CD4-positive, alpha-beta T cell treated with Interleukin-15 for 1 hour (primary cell): ENCODE measurements at regions not wholly inside any gene's neighbourhood (a gene's known extent, or its start where the extent isn't known, plus 50 kb on each side); places are given as distances from the start of the nearest gene placed in this dataset.
"Not testable (repeated sequence)": the region's sequence is repeated elsewhere in the genome, so short reads cannot be mapped to it uniquely, and the experiment has no call there.

Source experiments
- DNase-seq: peaks from one replicate; pipeline ENCODE4 v3.0.0-alpha.2; 2020

DNA sequence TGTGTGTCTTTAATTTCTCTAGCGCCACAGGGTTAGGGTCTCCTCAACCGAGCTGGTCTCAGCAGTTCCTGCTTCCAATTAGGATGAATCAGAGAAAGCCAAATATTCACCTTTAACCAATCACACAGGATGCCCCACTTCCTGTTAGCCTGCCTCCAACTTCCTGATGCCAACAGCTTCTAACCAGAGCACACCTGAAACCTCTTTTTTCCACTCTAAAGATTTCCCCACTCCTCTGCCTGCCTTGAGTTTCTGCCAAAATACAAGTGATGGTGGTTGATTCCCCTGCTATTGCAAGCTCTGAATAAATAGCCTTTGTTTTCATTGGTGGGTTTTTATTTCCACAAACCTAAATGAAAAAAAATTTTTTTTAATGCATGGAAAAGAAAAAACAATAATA lies 144.7 kb upstream of the UST start:
- no peak for DNase-seq

DNA sequence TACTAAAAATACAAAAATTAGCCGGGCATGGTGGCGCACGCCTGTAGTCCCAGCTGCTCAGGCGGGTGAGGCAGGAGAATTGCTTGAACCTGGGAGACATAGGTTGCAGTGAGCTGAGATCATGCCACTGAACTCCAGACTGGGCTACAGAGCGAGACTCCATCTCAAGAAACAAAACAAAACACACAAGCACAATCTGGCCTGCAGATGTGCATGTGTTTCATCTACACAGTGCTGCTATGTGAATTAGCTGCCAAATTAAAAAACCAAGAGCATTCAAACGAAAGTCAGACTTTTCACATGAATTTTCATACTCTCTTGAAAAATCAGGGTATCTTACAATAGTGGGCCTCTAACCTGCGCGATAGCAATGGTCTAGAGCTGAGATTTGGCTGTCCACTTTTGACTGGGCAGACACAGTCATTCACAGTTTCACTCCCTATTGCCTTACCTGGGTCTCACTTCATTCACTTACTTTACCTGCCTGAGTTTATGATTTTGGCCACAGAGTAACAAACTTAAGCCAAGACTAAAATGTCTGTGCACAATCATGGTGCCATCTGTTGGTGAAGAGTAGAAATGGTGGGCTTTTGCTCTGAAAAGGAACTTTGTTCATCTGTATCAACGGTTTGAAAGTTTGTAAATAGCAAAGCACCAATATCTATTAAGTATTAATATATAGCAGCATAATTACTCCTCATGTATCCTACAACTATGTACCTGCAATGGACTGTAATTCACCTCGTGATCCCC lies 138.5 kb upstream of the UST start:
- DNase-seq, result no peak

DNA sequence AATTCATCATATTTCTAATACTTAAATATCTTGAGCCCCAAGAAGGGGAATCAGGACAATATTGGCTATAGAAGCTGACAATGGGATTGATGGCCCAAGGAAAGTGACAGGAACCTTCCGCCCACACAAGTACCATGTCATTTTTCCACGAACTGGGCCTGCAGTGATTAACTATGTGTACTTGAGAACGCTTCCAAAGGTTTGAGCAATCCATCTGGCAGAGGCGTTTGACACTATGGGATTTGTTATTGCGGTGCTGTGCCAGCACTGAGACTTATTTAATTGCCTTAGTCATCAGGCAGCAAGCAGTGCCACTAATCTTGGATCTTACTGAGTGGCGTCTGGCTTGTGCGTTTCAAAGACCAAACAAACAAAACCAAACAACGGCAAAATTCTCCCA lies 135.6 kb upstream of the UST start:
- no peak for DNase-seq

DNA sequence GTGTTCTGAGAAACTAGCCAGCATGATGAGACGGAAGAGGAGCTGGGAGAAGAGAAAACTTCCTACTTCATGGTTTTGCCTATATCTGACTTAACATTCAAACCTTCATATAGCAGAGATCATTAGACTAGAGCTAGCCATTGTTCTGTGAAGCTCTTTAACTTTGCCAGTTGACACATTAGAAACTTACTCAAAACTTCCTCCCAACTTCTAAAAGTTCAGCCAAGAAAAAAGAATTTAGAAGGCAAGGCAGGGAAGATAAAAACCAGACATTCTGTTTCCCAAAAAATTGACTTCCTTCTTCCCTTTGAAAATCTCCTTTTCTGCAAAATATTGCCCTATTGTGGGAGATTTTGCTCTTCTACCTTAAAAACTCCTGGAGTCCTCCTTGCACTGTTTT lies 134.8 kb upstream of the UST start:
- no peak for DNase-seq

DNA sequence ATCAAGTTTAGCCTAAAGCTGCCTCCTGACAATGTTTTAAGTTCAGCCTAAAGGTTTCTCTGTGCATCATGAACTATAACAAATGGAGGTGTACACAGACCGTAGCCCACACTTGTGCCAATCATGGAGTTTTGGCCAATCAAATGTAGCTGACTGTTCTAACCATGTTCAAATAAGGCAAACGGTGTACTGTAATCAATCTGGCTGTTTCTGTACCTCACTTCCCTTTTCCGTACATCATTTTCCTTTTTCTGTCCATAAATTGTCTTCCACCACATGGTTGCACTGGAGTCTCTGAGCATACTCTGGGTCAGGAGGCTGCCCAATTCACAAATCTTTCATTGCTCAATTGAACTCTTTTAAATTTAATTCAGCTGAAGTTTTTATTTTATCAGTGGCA lies 132.2 kb upstream of the UST start:
- DNase-seq, result no peak

DNA sequence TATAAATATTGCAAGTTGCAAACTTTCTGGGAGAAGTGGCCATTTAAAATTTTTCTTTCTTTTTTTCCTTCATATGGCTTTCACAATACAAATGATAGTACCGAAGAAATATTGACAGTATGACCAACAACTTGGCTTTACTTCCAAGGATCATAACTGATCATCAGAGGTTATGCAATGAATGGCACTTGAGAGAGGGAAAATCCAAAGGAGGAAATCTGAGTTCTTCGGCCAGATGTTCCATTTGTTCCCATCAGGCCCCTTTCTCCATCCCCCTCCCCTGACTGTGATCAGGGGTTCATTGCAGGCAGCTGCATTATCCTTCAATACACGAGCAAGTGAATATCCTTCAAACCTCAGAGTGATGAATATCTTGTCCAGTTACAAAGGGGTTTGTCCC lies 130.0 kb upstream of the UST start:
- no peak for DNase-seq

DNA sequence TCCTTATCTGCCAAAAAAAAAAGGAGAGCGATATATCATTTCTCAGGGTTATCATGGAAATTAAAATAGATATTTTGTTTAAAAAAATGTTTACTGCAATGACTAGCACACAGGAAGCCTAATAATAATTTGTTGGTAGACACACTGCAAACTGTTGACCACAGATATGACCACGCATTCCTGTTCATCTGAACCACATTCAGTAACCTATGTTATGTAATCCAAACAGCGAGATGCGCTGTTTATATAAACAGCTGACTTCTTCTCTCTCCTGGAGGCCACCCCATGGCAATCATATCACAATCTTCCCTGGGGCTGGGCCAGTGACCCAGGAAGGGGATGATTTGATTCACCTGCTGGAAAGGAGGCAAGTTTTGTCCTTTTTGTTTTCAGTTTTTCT lies 129.3 kb upstream of the UST start:
- DNase-seq, result no peak

DNA sequence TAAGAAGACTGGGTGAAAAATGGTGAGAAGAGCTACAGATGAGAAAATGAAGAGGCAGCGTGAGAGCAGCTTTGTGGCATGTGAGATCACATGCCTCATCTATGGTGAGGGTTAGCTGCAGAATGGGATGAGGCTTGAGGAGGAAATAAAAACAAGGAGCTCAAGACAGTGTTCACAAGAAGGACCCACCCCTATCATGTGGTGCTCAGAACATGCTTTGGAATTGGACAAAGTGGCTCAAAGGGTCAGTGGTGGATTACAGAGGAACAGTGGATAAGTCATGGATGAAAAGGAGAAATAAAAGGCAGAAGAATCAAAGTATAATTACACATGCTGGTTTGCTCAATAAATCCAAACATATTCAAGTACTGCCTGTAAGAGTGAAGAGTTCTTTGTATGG lies 126.9 kb upstream of the UST start:
- DNase-seq, result no peak

DNA sequence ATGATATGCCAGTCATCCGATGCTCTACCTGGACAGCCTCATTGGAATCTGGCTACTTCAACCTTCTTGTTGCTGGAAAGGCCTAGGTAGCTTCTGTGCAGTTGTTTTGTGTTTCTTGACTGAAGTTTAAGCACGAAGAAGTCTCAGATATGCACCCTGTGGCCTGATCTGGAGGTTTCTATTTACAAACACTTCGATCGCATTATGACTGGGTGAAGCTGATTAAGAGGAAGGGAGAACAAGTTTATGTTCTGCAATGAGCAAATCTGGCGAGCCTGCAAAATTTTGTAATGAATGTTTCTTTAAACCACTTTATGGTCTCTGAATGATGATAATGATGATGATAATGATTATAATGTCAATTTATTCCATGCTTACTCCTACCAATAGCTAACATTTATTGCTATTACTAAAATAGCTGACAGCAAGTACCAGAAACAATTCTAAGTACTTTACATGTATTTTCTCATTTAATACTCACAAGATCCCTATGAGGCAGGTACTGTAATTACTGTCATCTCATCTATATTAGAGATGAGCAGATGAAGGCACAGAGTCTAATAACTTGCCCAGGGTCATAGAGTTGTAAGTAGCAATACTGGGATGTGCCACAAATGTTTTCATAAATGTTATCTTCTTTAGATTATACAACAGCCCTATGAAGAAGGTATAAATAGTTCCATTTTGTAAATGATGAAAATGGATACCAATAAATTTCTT lies 126.1 kb upstream of the UST start:
- DNase-seq, result no peak

DNA sequence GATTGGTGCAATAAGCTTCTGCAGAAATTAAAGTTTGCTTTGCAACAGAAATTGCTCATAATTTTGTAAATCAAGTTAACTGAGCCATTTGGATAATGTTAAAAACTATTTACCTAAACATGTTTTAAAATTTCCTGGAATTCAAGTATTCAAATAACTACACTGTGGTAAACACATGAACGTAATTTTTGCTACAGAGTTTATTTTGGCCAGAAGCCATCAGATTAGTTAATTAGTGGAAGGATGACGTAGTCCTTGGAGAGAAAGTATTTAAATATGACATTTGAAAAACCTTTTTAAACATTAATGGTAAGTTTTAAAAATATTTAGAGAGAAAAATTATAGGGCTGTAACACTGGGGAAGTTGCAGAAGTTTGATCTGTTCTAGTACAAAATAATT lies 121.2 kb upstream of the UST start:
- no peak for DNase-seq

DNA sequence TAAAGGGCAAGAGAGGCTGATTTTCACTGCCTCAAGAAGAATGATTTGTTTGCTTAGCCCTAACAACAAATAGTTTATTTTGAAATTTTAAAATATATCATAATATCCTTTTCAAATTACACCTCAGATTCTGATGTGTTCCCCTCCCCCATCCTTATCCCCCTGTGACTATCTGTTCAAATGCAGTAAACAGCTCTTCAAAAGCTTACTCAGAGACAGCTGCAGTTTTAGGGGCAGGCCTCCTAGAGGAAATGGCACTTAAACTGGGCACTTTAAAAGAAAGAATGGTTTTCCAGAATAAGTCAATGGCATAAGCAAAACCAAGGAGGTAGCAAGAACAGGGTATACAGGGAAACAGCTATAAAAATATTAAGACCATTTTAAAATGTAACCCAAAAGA lies 118.6 kb upstream of the UST start:
- DNase-seq, result no peak

DNA sequence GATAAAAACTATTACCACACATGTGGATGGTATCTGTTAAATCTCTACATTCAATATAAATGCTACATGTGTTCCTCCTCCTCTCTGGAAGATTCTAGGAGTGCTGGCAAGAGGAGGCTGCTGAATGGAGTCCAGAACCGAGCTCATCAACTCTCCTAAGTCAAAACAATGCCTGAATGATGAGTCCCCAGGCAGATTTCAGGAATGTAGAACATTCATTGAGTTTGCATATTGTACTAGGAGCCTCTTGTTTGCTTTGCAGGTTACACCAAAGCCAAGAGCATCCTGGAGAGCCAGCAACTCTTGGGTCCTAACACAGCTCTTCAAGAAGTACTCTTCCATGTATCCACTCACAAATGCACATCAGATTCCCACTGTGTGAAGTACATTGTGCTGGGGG lies 117.6 kb upstream of the UST start:
- no peak for DNase-seq

DNA sequence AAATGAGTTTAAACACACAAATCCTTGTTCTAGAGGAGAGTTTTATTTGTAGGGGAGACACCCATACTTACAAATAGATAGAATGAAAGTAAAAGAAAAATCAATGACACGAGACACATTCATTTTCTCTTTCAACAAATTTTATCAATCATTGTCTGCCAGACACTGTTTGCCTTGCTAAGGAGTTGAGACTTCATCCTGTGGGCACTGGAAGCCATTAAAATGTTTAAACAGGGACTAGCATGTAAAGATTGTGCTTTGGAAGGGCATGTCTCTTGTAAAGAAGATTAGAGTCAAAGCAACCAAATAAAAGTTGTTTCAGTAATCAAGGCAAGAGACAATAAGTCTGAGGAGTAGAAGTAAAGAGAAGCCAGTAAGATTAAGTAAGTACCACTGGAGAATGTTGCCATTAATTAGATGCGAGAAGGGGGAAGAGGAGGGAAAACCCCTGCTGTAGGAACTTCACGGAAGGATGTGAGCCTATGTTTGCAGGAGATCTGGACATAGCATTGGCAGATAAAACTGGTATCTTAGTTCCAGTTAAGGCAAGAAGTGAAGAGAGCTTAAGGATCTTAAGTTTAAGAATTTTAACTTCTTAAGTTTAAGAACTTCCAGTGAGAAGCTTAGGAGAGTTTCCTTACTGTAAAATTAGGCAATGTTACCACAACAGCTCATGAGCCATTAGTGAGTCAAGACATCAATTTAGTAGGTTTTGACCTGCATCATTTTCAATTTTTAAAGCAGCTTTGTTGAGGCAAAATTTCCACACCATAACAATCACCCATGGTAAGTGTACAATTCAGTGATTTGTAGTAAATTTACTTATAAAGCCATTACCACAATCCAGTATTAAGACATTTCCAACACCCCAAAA lies 117.0 kb upstream of the UST start:
- no peak for DNase-seq

DNA sequence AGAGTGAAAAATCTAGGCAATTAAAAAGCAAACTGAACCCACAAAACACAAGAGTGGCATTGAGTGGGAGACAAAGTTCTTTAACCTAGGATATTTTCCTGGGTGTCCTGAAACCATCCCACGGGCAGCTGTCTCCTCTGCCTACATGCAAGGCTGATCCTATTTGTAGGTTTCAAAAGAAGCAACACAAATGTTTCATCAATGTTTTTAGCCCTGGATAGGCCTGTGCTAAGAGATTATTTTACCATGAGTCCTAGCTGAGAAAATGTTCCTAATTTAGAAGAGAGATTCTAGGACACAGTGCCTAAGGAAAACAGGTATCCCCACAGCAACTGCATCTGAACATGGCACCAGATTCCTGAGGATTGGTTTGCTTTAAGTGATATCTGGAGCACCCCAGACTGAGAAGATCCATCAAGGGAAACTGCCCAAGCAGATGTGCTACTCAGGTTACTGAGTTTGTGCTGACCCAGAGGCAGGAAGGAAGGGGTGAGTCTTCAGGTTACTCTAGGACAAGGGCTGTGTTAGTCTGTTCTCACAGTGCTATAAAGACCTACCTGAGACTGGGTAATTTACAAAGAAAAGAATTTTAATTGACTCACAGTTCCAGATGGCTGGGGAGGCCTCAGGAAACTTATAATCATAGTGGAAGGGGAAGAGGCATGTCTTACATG lies 111.6 kb upstream of the UST start:
- no peak for DNase-seq

DNA sequence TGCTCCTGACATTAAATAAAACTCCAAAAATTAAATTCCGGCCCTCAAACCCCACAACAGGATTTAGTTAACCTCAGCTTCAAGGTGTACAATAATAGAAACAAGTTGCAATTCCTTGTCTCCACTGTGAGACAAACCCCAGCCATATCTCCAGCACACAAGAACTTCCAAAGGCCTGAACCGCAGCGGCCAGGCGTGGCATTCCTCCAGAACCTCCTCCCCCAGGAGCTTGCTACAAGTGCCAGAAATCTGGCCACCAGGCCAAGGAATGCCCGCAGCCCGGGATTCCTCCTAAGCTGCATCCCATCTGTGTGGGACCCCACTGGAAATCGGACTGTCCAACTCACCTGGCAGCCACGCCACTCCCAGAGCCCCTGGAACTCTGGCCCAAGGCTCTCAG lies 105.0 kb upstream of the UST start:
- DNase-seq, result not testable (repeated sequence)

DNA sequence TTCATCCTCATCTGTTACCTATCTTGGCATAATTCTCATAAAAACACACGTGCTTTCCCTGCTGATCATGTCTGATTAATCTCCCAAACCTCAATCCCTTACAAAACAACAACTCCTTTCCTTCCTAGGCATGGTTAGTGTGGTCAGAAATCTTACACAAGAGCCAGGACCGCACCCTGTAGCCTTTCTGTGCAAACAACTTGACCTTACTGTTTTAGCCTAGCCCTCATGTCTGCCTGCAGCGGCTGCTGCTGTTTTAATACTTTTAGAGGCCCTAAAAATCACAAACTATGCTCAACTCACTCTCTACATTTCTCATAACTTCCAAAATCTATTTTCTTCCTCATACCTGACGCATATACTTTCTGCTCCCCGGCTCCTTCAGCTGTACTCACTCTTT lies 103.6 kb upstream of the UST start:
- not testable (repeated sequence) for DNase-seq

DNA sequence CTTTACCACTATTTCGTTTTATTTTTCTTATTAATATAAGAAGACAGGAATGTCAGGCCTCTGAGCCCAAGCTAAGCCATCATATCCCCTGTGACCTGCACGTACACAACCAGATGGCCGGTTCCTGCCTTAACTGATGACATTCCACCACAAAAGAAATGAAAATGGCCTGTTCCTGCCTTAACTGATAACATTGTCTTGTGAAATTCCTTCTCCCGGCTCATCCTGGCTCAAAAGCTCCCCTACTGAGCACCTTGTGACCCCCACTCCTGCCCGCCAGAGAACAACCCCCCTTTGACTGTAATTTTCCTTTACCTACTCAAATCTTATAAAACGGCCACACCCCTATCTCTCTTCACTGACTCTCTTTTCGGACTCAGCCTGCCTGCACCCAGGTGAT lies 101.8 kb upstream of the UST start:
- not testable (repeated sequence) for DNase-seq

DNA sequence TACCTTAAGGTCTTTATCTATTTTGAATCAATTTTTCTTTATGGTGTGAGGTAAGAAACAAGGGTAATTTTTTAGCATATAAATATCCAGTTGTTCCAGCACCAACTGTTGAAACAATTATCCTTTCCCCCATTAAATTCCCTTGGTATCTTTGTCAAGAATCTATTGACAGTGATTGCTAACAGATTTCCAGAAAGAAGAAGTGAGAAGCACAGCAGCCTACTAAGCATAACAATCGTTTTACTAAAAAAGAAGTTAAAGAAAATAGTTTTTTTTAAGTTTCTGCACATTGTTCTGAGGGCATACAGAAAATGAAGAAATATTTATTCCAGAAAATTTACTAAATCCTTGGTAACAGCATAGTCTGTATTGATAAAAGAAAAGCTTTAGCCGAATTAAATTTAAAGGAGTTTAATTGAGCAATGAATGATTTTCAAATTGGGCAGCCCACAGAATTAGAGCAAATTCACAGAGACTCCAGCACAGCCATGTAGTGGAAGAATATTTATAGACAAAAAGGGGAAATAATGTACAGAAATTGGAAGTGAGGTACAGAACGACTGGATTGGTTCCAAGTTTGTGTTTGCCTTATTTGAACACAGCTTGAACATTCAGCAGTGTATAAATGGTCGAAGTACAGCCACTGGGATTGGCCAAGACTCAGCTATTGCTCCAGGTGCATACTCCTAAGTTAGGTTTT lies 97.9 kb upstream of the UST start:
- no peak for DNase-seq

DNA sequence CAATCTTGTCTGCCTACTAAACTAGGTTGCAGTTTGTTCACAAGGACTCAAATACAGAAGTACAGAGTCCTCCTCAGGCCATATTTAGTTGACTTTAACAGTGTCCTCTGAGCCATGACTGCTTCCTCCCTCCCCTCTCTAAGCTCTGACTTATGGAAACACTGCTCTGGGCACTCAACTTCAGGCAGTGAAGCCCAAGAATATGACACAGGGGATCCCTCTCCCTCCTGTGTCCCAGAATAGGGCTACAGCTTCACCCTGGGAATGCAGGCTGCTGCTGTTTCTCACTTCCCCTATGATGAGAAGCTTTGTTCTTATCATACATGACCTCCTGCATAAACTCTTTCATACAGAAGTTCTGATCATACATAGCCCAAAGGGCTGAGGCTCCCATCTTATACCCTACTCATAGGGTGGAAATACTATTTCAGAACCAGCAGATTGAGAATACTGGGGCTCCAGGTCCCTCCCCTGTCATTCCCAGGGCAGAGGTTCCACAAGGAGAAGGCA lies 97.3 kb upstream of the UST start:
- DNase-seq, result no peak

DNA sequence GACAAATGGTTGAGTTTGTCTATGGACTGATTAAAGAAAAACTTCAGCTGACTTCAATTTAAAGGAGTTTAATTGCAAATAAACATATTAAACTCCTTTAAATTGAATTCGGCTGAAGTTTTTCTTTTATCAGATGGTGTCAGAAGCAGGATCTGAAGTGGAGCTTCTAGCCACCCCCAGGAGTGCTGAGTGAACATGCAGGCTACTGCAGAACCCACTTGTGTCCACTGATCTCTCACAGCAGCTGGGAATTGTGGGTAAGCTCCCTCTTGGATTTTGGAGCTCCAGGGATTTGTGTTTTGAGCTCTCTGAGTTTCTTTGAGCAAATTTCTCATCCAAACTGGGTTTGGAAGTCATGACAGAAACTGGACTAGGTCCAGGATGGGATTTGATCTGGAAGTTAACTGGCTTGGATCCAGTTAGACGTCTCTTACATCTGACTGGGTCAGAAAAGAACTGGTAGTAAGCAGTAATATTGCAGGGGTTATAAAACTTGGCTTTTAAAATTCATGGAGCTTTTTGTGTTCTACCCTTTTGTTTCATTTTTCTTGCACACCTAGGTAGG lies 95.8 kb upstream of the UST start:
- no peak for DNase-seq

DNA sequence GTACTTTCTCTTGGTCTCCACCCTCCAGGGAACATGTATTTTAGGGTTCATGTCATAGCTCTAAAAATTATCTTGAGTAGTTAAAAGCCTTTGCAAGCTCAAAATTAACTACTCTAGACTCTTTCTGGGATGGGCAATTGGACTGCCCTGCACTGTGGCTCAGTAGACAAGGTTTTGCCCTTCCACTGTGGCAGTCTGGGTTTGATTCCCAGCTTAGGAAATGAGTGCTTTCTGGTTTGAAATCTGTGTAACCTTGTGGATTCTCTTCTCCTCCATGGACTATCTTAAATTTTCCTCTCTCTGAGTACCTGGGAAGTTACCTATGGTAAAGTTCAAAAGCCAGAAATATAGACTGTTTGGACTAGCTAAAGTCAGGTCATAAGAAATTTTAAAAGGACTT lies 94.6 kb upstream of the UST start:
- no peak for DNase-seq

DNA sequence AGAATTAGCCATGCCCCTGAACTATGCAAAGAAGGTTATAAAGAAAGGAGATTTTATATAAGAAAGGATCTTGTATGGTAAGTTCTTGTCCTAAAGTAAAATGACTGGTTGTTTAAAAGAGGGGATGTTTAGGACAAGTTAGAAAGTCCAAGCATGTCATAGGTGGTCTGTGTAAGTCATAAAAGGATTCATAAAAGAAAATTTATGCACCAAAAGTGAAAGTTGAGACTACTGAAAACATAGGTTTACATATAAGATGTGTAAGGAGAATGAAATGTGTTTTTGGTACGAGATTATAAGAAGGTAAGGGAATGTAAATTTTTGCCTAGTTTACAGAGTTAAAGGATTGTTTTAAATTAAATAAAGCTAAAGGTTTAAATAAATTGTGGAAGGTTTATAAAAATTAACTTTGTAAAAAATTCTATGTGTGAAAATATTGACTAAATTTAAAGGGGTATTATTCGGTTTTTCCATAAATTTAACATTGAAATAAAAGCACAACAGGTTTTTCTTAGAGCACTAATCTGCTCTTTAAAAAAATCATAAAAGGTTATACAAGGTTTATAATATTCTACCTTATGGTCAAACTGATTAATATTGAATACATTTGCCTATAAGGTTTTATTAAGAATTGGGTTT lies 93.6 kb upstream of the UST start:
- no peak for DNase-seq
